WERI-Rb-1 (cell line): ENCODE measurements at regions not wholly inside any gene's neighbourhood (a gene's known extent, or its start where the extent isn't known, plus 50 kb on each side); places are given as distances from the start of the nearest gene placed in this dataset.

Experiments
- DNase-seq: peaks from one replicate; pipeline ENCODE4 v3.0.0-alpha.2; 2020
- H3K27ac ChIP-seq: fragments of 250-450 bp; sonication (Bioruptor Pico); 2 replicates; pipeline ENCODE4 v1.5.1; 2020; ENCODE audit warnings: mild to moderate bottlenecking, moderate library complexity
- H3K27me3 ChIP-seq: fragments of 250-450 bp; sonication (Bioruptor Pico); 2 replicates; pipeline ENCODE4 v1.5.1; 2021; ENCODE audit warnings: mild to moderate bottlenecking, low read depth, moderate library complexity; ENCODE audit not compliant: insufficient read depth, severe bottlenecking
- H3K36me3 ChIP-seq: fragments of 250-450 bp; sonication (Bioruptor Pico); 2 replicates; pipeline ENCODE4 v1.5.1; 2020; ENCODE audit warnings: mild to moderate bottlenecking, moderate library complexity
- H3K4me3 ChIP-seq: 2 replicates; pipeline ENCODE4 v1.5.1; 2011; ENCODE audit warnings: low read depth, mild to moderate bottlenecking, control low read depth, low read length
- H3K9me3 ChIP-seq: fragments of 250-450 bp; sonication (Bioruptor Pico); 2 replicates; pipeline ENCODE4 v1.5.1; 2021; ENCODE audit warnings: mild to moderate bottlenecking, moderate library complexity; ENCODE audit not compliant: severe bottlenecking
- CTCF ChIP-seq: IDR thresholded peaks from 2 replicates; pipeline ENCODE4 v1.5.1; 2011; ENCODE audit warnings: low read depth, mild to moderate bottlenecking, control low read depth, inconsistent platforms, low read length

- Histone ChIP-seq H3K27me3 (no peaks in the 10 kb centered on the region), H3K27ac (no peak overlapping the region), H3K36me3 (no peaks in the 10 kb centered on the region), H3K4me3 (no peak overlapping the region), H3K9me3 (no peaks in the 10 kb centered on the region)
- DNase-seq, result no peak
- TF ChIP-seq CTCF, result no peak
These were observed 109.4 kb upstream of the C7orf33 start for GRCh38 chr7:148481147-148481526.

- Histone ChIP-seq H3K9me3 (no peaks in the 10 kb centered on the region), H3K36me3 (no peaks in the 10 kb centered on the region), H3K4me3 (no peak overlapping the region), H3K27me3 (no peaks in the 10 kb centered on the region), H3K27ac (no peak overlapping the region)
- peak; percentile 65 for DNase-seq
- TF ChIP-seq CTCF, result no peak
These were observed 108.5 kb upstream of the C7orf33 start for GRCh38 chr7:148481971-148482626.

GRCh38 chr7:148483515-148484308 is 106.9 kb upstream of the C7orf33 start:
- H3K4me3 ChIP-seq, result no peak overlapping the region
- H3K27ac ChIP-seq, result no peak overlapping the region
- DNase-seq, result no peak
- no peaks in the 10 kb centered on the region for H3K27me3 ChIP-seq
- no peaks in the 10 kb centered on the region for H3K9me3 ChIP-seq
- no peak for TF ChIP-seq CTCF
- H3K36me3 ChIP-seq, result no peaks in the 10 kb centered on the region

GRCh38 chr7:148484486-148484885 is 106.1 kb upstream of the C7orf33 start:
- DNase-seq, result no peak
- Histone ChIP-seq H3K27me3 (no peaks in the 10 kb centered on the region), H3K27ac (no peak overlapping the region), H3K36me3 (no peaks in the 10 kb centered on the region), H3K9me3 (no peaks in the 10 kb centered on the region), H3K4me3 (no peak overlapping the region)
- no peak for TF ChIP-seq CTCF

GRCh38 chr7:148485618-148486017 is 104.9 kb upstream of the C7orf33 start:
- no peak for DNase-seq
- Histone ChIP-seq H3K27ac (no peak overlapping the region), H3K4me3 (no peak overlapping the region), H3K36me3 (no peaks in the 10 kb centered on the region), H3K27me3 (no peaks in the 10 kb centered on the region), H3K9me3 (no peaks in the 10 kb centered on the region)
- no peak for TF ChIP-seq CTCF

- Histone ChIP-seq H3K27me3 (no peaks in the 10 kb centered on the region), H3K27ac (no peak overlapping the region), H3K9me3 (no peaks in the 10 kb centered on the region), H3K36me3 (no peaks in the 10 kb centered on the region), H3K4me3 (no peak overlapping the region)
- no peak for DNase-seq
- TF ChIP-seq CTCF, result no peak
These were observed 103.6 kb upstream of the C7orf33 start for GRCh38 chr7:148486937-148487336.
